Hepatocyte (in vitro differentiated cells): ENCODE measurements at regions not wholly inside any gene's neighbourhood (a gene's known extent, or its start where the extent isn't known, plus 50 kb on each side); places are given as distances from the start of the nearest gene placed in this dataset.

ENCODE experiments used
- DNase-seq: peaks from one replicate; pipeline ENCODE4 v3.0.0-alpha.2; 2016; ENCODE audit warnings: low spot score
- H2AFZ ChIP-seq: fragments of 200-600 bp; sonication (generic); 2 replicates; pipeline ENCODE4 v1.6.0; 2016; ENCODE audit warnings: antibody characterized with exemption, mild to moderate bottlenecking
- H3K27ac ChIP-seq: fragments of 200-600 bp; sonication (generic); 2 replicates; pipeline ENCODE4 v1.5.1; 2016; ENCODE audit warnings: mild to moderate bottlenecking
- H3K27me3 ChIP-seq: fragments of 200-600 bp; sonication (generic); 2 replicates; pipeline ENCODE4 v1.6.1; 2016
- H3K36me3 ChIP-seq: fragments of 200-600 bp; sonication (generic); replicated peaks from 2 replicates; pipeline ENCODE4 v1.5.1; 2016; ENCODE audit warnings: low read depth; ENCODE audit not compliant: insufficient read depth
- H3K4me1 ChIP-seq: fragments of 200-600 bp; sonication (generic); 2 replicates; pipeline ENCODE4 v1.5.1; 2016; ENCODE audit warnings: mild to moderate bottlenecking, moderate library complexity; ENCODE audit not compliant: insufficient read depth
- H3K4me2 ChIP-seq: fragments of 200-600 bp; sonication (generic); 2 replicates; pipeline ENCODE4 v1.6.0; 2016
- H3K4me3 ChIP-seq: fragments of 200-600 bp; sonication (generic); 2 replicates; pipeline ENCODE4 v1.5.1; 2016; ENCODE audit warnings: mild to moderate bottlenecking
- H3K79me2 ChIP-seq: fragments of 200-600 bp; sonication (generic); 2 replicates; pipeline ENCODE4 v1.6.0; 2017; ENCODE audit warnings: mild to moderate bottlenecking
- H3K9me2 ChIP-seq: fragments of 200-600 bp; sonication (generic); replicated peaks from 2 replicates; pipeline ENCODE4 v1.6.0; 2017; ENCODE audit warnings: mild to moderate bottlenecking; ENCODE audit not compliant: insufficient read depth
- H3K9me3 ChIP-seq: fragments of 200-600 bp; sonication (generic); 2 replicates; pipeline ENCODE4 v1.5.1; 2016; ENCODE audit warnings: low read depth, mild to moderate bottlenecking
- H4K20me1 ChIP-seq: fragments of 200-600 bp; sonication (generic); 2 replicates; pipeline ENCODE4 v1.6.0; 2016; ENCODE audit warnings: mild to moderate bottlenecking; ENCODE audit not compliant: insufficient read depth, poor library complexity, severe bottlenecking
- CTCF ChIP-seq: fragments of 200-600 bp; sonication (generic); IDR thresholded peaks from 2 replicates; pipeline ENCODE4 v1.5.1; 2016; ENCODE audit warnings: antibody characterized with exemption, mild to moderate bottlenecking; ENCODE audit not compliant: poor library complexity
- EZH2 ChIP-seq: fragments of 200-600 bp; sonication (generic); IDR thresholded peaks from 2 replicates; pipeline ENCODE4 v1.6.1; 2016; ENCODE audit warnings: antibody characterized with exemption, mild to moderate bottlenecking, borderline replicate concordance
- EZH2phosphoT487 ChIP-seq: fragments of 200-600 bp; sonication (generic); IDR thresholded peaks from one replicate; pipeline ENCODE4 v1.6.1; 2018; ENCODE audit warnings: antibody characterized with exemption, mild to moderate bottlenecking, low read depth, moderate library complexity; ENCODE audit not compliant: unreplicated experiment, severe bottlenecking
- WGBS: methylation state at CpG from one replicate; pipeline ENCODE4 v1.1.6; 2016; ENCODE audit warnings: low lambda C conversion rate; ENCODE audit errors: missing lambda C conversion rate; 5-methylcytosine and 5-hydroxymethylcytosine counted together

GRCh38 chr21:29477941-29478340 is 179.2 kb downstream of the BACH1 start:
- DNase-seq, result no peak
- H3K4me3 ChIP-seq, result no peak overlapping the region
- no peaks in the 10 kb centered on the region for H4K20me1 ChIP-seq
- WGBS, result 95% methylated on average over 5 of the region's 5 CpGs
- no peaks in the 10 kb centered on the region for H3K9me3 ChIP-seq
- H3K9me2 ChIP-seq, result no peaks in the 10 kb centered on the region
- TF ChIP-seq CTCF, result no peak
- no peak for TF ChIP-seq EZH2phosphoT487
- TF ChIP-seq EZH2, result no peak
- no peaks in the 10 kb centered on the region for H3K27me3 ChIP-seq
- H3K4me1 ChIP-seq, result peaks cover 5% of the 10 kb centered on the region
- no peak overlapping the region for H3K27ac ChIP-seq
- H2AFZ ChIP-seq, result no peak overlapping the region
- H3K4me2 ChIP-seq, result no peak overlapping the region
- no peaks in the 10 kb centered on the region for H3K79me2 ChIP-seq
- H3K36me3 ChIP-seq, result no peaks in the 10 kb centered on the region

GRCh38 chr21:29481081-29481480 is 182.4 kb downstream of the BACH1 start:
- H4K20me1 ChIP-seq, result no peaks in the 10 kb centered on the region
- no peak overlapping the region for H2AFZ ChIP-seq
- H3K36me3 ChIP-seq, result no peaks in the 10 kb centered on the region
- DNase-seq, result no peak
- H3K27me3 ChIP-seq, result no peaks in the 10 kb centered on the region
- no peak overlapping the region for H3K4me2 ChIP-seq
- 76% methylated on average over 5 of the region's 5 CpGs for WGBS
- no peak overlapping the region for H3K27ac ChIP-seq
- TF ChIP-seq EZH2phosphoT487 (no peak), EZH2 (no peak), CTCF (no peak)
- peaks cover 5% of the 10 kb centered on the region for H3K4me1 ChIP-seq
- H3K9me3 ChIP-seq, result no peaks in the 10 kb centered on the region
- no peaks in the 10 kb centered on the region for H3K79me2 ChIP-seq
- no peaks in the 10 kb centered on the region for H3K9me2 ChIP-seq
- H3K4me3 ChIP-seq, result no peak overlapping the region

- Histone ChIP-seq H3K9me3 (no peaks in the 10 kb centered on the region), H4K20me1 (no peaks in the 10 kb centered on the region), H2AFZ (no peak overlapping the region), H3K27me3 (no peaks in the 10 kb centered on the region), H3K4me1 (peaks cover 4% of the 10 kb centered on the region), H3K27ac (no peak overlapping the region), H3K4me3 (no peak overlapping the region), H3K79me2 (no peaks in the 10 kb centered on the region), H3K4me2 (no peak overlapping the region), H3K36me3 (no peaks in the 10 kb centered on the region), H3K9me2 (no peaks in the 10 kb centered on the region)
- TF ChIP-seq EZH2 (no peak), CTCF (no peak), EZH2phosphoT487 (no peak)
- WGBS, result 89% methylated on average over 2 of the region's 2 CpGs
- no peak for DNase-seq
Observed at GRCh38 chr21:29481641-29482040, 182.9 kb downstream of the BACH1 start.

- Histone ChIP-seq H3K9me2 (no peaks in the 10 kb centered on the region), H3K4me2 (no peak overlapping the region), H3K9me3 (no peaks in the 10 kb centered on the region), H3K4me3 (no peak overlapping the region), H3K79me2 (no peaks in the 10 kb centered on the region), H3K4me1 (no peaks in the 10 kb centered on the region), H3K27ac (no peak overlapping the region), H3K36me3 (no peaks in the 10 kb centered on the region), H4K20me1 (no peaks in the 10 kb centered on the region), H3K27me3 (no peaks in the 10 kb centered on the region), H2AFZ (no peak overlapping the region)
- no peak for TF ChIP-seq EZH2phosphoT487
- no peak for TF ChIP-seq EZH2
- no peak for TF ChIP-seq CTCF
- no peak for DNase-seq
Observed at GRCh38 chr21:29486306-29486807, 187.6 kb downstream of the BACH1 start.
